ENCODE measurements at regions not wholly inside any gene's neighbourhood (a gene's known extent, or its start where the extent isn't known, plus 50 kb on each side); places are given as distances from the start of the nearest gene placed in this dataset.

DNA sequence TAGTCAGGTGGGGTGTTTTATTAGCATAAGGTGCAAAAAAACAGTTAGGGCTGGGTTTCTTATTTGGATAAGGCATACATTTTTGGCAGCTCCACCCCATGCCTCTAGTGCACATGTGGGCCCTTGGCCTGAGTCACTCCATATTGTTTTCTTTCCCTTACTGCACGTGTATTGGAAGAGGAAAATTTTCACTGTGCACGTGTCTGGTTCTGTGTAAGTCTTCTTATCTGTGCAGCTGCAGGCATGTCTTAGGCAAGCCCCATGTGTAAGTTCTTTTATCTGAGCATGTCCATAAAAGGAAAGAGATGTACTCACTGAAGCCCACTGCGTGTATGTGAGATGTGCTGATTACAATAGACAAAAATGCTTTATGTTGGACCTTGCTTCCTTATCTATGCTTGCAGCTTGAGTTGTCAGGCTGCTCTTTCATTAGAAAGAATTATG is 540.3 kb upstream of the IGFBP3 start:
- no peak for TF ChIP-seq MTA2 (IDR thresholded peaks at IDR 0.05; ENCODE audit: low read depth)
- no peak for TF ChIP-seq POLR2A (IDR thresholded peaks at IDR 0.05; ENCODE audit: low read depth, low read length)
- TF ChIP-seq CTCF (IDR thresholded peaks at IDR 0.05 in 2 of 3, conservative IDR thresholded peaks at IDR 0.05 in 1 of 3; ENCODE audit: control insufficient read depth in 2 of 3, extremely low read depth in 1 of 3, insufficient read depth in 1 of 3, low read depth in 3 of 3, low read length in 3 of 3) = no peak
- TF ChIP-seq, protein P1, sequence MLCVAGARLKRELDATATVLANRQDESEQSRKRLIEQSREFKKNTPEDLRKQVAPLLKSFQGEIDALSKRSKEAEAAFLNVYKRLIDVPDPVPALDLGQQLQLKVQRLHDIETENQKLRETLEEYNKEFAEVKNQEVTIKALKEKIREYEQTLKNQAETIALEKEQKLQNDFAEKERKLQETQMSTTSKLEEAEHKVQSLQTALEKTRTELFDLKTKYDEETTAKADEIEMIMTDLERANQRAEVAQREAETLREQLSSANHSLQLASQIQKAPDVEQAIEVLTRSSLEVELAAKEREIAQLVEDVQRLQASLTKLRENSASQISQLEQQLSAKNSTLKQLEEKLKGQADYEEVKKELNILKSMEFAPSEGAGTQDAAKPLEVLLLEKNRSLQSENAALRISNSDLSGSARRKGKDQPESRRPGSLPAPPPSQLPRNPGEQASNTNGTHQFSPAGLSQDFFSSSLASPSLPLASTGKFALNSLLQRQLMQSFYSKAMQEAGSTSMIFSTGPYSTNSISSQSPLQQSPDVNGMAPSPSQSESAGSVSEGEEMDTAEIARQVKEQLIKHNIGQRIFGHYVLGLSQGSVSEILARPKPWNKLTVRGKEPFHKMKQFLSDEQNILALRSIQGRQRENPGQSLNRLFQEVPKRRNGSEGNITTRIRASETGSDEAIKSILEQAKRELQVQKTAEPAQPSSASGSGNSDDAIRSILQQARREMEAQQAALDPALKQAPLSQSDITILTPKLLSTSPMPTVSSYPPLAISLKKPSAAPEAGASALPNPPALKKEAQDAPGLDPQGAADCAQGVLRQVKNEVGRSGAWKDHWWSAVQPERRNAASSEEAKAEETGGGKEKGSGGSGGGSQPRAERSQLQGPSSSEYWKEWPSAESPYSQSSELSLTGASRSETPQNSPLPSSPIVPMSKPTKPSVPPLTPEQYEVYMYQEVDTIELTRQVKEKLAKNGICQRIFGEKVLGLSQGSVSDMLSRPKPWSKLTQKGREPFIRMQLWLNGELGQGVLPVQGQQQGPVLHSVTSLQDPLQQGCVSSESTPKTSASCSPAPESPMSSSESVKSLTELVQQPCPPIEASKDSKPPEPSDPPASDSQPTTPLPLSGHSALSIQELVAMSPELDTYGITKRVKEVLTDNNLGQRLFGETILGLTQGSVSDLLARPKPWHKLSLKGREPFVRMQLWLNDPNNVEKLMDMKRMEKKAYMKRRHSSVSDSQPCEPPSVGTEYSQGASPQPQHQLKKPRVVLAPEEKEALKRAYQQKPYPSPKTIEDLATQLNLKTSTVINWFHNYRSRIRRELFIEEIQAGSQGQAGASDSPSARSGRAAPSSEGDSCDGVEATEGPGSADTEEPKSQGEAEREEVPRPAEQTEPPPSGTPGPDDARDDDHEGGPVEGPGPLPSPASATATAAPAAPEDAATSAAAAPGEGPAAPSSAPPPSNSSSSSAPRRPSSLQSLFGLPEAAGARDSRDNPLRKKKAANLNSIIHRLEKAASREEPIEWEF (IDR thresholded peaks at IDR 0.05; ENCODE audit: insufficient replicate concordance, low read depth, low read length) = no peak
- no peak for TF ChIP-seq CEBPB (IDR thresholded peaks at IDR 0.05; ENCODE audit: borderline replicate concordance in 1 of 2, low read depth in 2 of 2, low read length in 2 of 2)
- no peak for TF ChIP-seq CHD2 (IDR thresholded peaks at IDR 0.05; ENCODE audit: borderline replicate concordance, low read depth, low read length)
